ENCODE measurements at regions not wholly inside any gene's neighbourhood (a gene's known extent, or its start where the extent isn't known, plus 50 kb on each side); places are given as distances from the start of the nearest gene placed in this dataset.

DNA sequence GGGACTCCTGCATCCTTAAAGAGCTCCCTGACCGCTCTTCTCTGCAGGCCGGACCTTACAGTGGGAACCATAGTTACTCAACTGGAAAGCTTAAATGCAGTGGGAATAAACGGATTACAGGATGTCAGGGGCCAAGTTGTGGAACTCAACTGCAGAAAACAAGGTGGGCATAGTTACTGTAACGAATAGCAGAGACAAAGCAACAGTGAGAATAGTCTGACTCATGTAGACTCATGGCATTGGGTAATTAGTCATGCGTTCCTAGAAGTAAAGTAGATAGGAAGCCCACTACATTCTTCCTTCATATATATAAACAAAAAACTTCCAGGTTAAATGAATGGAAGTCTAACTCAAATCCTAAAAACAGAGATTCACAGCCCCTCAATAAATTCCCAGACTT lies 95.5 kb upstream of the CHRNA7 start:
- no peak overlapping the region for H3K14ac ChIP-seq (ENCODE audit: low read length)
- no peak overlapping the region for H2BK12ac ChIP-seq (ENCODE audit: low read length)
- H3K4me1 ChIP-seq (ENCODE audit: control insufficient read depth in 2 of 2, insufficient read depth in 1 of 2, low read depth in 1 of 2, low read length in 2 of 2), result no peaks in the 10 kb centered on the region
- H3K36me3 ChIP-seq (replicated peaks in 1 of 2; ENCODE audit: control insufficient read depth in 2 of 2, insufficient read depth in 2 of 2, low read length in 2 of 2), result no peaks in the 10 kb centered on the region
- no peak overlapping the region for H3K9ac ChIP-seq (ENCODE audit: low read depth, low read length, poor library complexity)
- H3K79me1 ChIP-seq (ENCODE audit: low read depth, low read length), result no peaks in the 10 kb centered on the region
- no peak overlapping the region for H3K23ac ChIP-seq (ENCODE audit: low read depth, low read length, poor library complexity)
- no peak overlapping the region for H2AFZ ChIP-seq (ENCODE audit: low read length)
- no peak overlapping the region for H3K18ac ChIP-seq (ENCODE audit: low read length)
- no peaks in the 10 kb centered on the region for H3K27me3 ChIP-seq (ENCODE audit: control insufficient read depth in 3 of 3, insufficient read depth in 3 of 3, low read depth in 1 of 3, low read length in 3 of 3)
- no peaks in the 10 kb centered on the region for H3K9me3 ChIP-seq (replicated peaks in 1 of 2; ENCODE audit: control insufficient read depth in 2 of 2, insufficient read depth in 1 of 2, low read depth in 1 of 2, low read length in 2 of 2)
- H3K4ac ChIP-seq (ENCODE audit: low read length), result no peak overlapping the region
- no peak overlapping the region for H2BK120ac ChIP-seq (ENCODE audit: low read depth, low read length)
- no peak overlapping the region for H2BK5ac ChIP-seq (ENCODE audit: low read length)
- no peak overlapping the region for H3K4me3 ChIP-seq (ENCODE audit: low read length in 2 of 2)
- WGBS, 2 donors (ENCODE audit: extremely low coverage in 2 of 2, insufficient read length in 2 of 2, insufficient replicate concordance in 1 of 2), result no CpG with 5 or more reads among the region's 5 CpGs
- H2BK15ac ChIP-seq (ENCODE audit: low read length), result no peak overlapping the region
- no peak overlapping the region for H4K91ac ChIP-seq (ENCODE audit: low read depth, low read length, poor library complexity)
- H3K4me2 ChIP-seq (ENCODE audit: insufficient read depth, low read length, poor library complexity, severe bottlenecking), result no peak overlapping the region
- no peak overlapping the region for H4K8ac ChIP-seq (ENCODE audit: low read depth, low read length)
- no peak overlapping the region for H2AK5ac ChIP-seq (ENCODE audit: low read depth, low read length)
- no peak overlapping the region for H3K27ac ChIP-seq (replicated peaks; ENCODE audit: low read length)
- no peak for DNase-seq (ENCODE audit: low spot score)

DNA sequence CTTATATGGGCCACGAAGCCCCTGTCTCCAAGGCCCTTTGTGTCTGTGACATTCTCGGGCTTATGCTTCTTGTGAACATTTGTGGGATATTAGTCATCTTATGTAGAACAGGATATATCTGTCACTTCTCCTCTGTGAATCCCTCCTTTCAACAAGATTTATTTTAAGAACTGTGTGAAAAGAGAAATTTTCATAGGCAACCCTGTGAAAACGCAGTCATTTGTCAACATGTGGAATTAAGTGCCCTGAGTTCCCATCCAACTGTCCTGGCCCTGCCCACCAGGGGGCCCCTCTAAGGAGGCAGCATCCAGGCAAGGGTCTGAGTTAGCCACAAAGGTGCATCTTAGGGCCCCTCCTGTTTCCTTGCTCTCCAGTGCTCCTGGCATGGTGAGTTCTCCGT lies 76.8 kb upstream of the CHRNA7 start:
- no peak overlapping the region for H2BK15ac ChIP-seq (ENCODE audit: low read length)
- DNase-seq (ENCODE audit: low spot score), result no peak

DNA sequence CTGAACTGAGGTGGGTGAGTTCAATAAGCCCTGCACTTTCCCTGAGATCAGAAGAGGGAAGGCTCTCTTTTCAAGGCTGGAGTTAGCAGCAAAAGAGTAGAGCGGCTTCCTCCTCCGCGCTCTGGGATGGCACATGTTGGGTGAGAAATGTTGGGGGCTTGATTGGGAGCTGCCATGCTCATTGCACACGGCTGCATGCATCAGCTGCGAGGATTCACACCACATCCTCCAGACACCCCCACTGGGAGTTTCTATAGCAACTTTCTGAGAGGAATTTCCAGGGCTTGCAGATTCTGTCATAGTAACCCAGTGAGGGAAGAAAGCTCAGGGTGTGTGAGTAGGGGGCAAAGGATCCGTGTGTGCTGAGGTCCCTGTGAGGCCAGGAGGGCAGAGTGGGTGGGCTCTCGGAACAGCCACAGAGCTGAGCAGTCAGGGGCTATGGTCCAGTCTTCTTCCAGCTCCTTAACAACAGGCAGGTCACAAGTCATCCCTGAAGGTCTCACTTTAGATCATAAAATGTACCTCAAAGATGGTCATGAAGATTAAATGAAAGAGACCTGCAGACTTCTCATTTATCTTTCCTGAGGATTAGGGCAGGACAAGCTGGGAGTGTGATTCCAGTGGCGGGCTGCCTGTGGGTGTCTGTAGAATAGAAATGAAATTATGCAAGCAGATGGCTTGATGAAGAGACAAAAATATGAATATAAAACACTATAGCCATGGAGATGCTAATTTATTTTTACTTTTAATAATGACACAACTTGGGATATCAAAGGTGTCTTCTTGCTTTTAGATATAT lies 75.7 kb upstream of the CHRNA7 start:
- Histone ChIP-seq H3K9me3 (replicated peaks in 1 of 2; ENCODE audit: control insufficient read depth in 2 of 2, insufficient read depth in 1 of 2, low read depth in 1 of 2, low read length in 2 of 2) (peaks cover 0 to 7% of the 10 kb centered on the region in 2 donors), H3K4me2 (ENCODE audit: insufficient read depth, low read length, poor library complexity, severe bottlenecking) (no peak overlapping the region), H3K79me1 (ENCODE audit: low read depth, low read length) (no peaks in the 10 kb centered on the region), H2BK15ac (ENCODE audit: low read length) (no peak overlapping the region), H2BK12ac (ENCODE audit: low read length) (no peak overlapping the region), H2AK5ac (ENCODE audit: low read depth, low read length) (no peak overlapping the region), H3K9ac (ENCODE audit: low read depth, low read length, poor library complexity) (no peak overlapping the region), H3K18ac (ENCODE audit: low read length) (no peak overlapping the region), H2BK5ac (ENCODE audit: low read length) (no peak overlapping the region), H3K36me3 (replicated peaks in 1 of 2; ENCODE audit: control insufficient read depth in 2 of 2, insufficient read depth in 2 of 2, low read length in 2 of 2) (no peaks in the 10 kb centered on the region), H4K8ac (ENCODE audit: low read depth, low read length) (no peak overlapping the region), H4K91ac (ENCODE audit: low read depth, low read length, poor library complexity) (no peak overlapping the region), H2BK120ac (ENCODE audit: low read depth, low read length) (no peak overlapping the region), H3K4me3 (ENCODE audit: low read length in 2 of 2) (no peak overlapping the region), H3K4ac (ENCODE audit: low read length) (no peak overlapping the region), H3K23ac (ENCODE audit: low read depth, low read length, poor library complexity) (no peak overlapping the region), H3K27me3 (ENCODE audit: control insufficient read depth in 3 of 3, insufficient read depth in 3 of 3, low read depth in 1 of 3, low read length in 3 of 3) (no peaks in the 10 kb centered on the region), H3K27ac (replicated peaks; ENCODE audit: low read length) (no peak overlapping the region), H3K4me1 (ENCODE audit: control insufficient read depth in 2 of 2, insufficient read depth in 1 of 2, low read depth in 1 of 2, low read length in 2 of 2) (no peaks in the 10 kb centered on the region), H2AFZ (ENCODE audit: low read length) (no peak overlapping the region), H3K14ac (ENCODE audit: low read length) (no peak overlapping the region)
- WGBS, 2 donors (ENCODE audit: extremely low coverage in 2 of 2, insufficient read length in 2 of 2, insufficient replicate concordance in 1 of 2), result no CpG with 5 or more reads among the region's 8 CpGs
- no peak for DNase-seq (ENCODE audit: low spot score)

More for the DNA sequence above, 76.8 kb upstream of the CHRNA7 start:
- H3K4me3 ChIP-seq (ENCODE audit: low read length in 2 of 2), result no peak overlapping the region
- H3K79me1 ChIP-seq (ENCODE audit: low read depth, low read length), result no peaks in the 10 kb centered on the region
- H3K4me1 ChIP-seq (ENCODE audit: control insufficient read depth in 2 of 2, insufficient read depth in 1 of 2, low read depth in 1 of 2, low read length in 2 of 2), result no peaks in the 10 kb centered on the region
- H3K4ac ChIP-seq (ENCODE audit: low read length), result no peak overlapping the region
- H3K27me3 ChIP-seq (ENCODE audit: control insufficient read depth in 3 of 3, insufficient read depth in 3 of 3, low read depth in 1 of 3, low read length in 3 of 3), result no peaks in the 10 kb centered on the region
- H2BK5ac ChIP-seq (ENCODE audit: low read length), result no peak overlapping the region
- H3K18ac ChIP-seq (ENCODE audit: low read length), result no peak overlapping the region
- whole genome bisulfite sequencing, 2 donors (ENCODE audit: extremely low coverage in 2 of 2, insufficient read length in 2 of 2, insufficient replicate concordance in 1 of 2), result no CpG with 5 or more reads among the region's 4 CpGs
- no peak overlapping the region for H3K23ac ChIP-seq (ENCODE audit: low read depth, low read length, poor library complexity)
- H3K4me2 ChIP-seq (ENCODE audit: insufficient read depth, low read length, poor library complexity, severe bottlenecking), result no peak overlapping the region
- H4K91ac ChIP-seq (ENCODE audit: low read depth, low read length, poor library complexity), result no peak overlapping the region
- no peak overlapping the region for H2BK120ac ChIP-seq (ENCODE audit: low read depth, low read length)
- no peak overlapping the region for H2AFZ ChIP-seq (ENCODE audit: low read length)
- no peak overlapping the region for H3K27ac ChIP-seq (replicated peaks; ENCODE audit: low read length)
- no peaks in the 10 kb centered on the region for H3K36me3 ChIP-seq (replicated peaks in 1 of 2; ENCODE audit: control insufficient read depth in 2 of 2, insufficient read depth in 2 of 2, low read length in 2 of 2)
- peaks cover 0 to 7% of the 10 kb centered on the region in 2 donors for H3K9me3 ChIP-seq (replicated peaks in 1 of 2; ENCODE audit: control insufficient read depth in 2 of 2, insufficient read depth in 1 of 2, low read depth in 1 of 2, low read length in 2 of 2)
- H3K14ac ChIP-seq (ENCODE audit: low read length), result no peak overlapping the region
- no peak overlapping the region for H4K8ac ChIP-seq (ENCODE audit: low read depth, low read length)
- H2AK5ac ChIP-seq (ENCODE audit: low read depth, low read length), result no peak overlapping the region
- H2BK12ac ChIP-seq (ENCODE audit: low read length), result no peak overlapping the region
- no peak overlapping the region for H3K9ac ChIP-seq (ENCODE audit: low read depth, low read length, poor library complexity)

GRCh38 chr15:31955734-31956133 lies 74.6 kb upstream of the CHRNA7 start:
- Histone ChIP-seq H3K9me3 (replicated peaks in 1 of 2; ENCODE audit: control insufficient read depth in 2 of 2, insufficient read depth in 1 of 2, low read depth in 1 of 2, low read length in 2 of 2) (peaks cover 0 to 7% of the 10 kb centered on the region in 2 donors), H3K14ac (ENCODE audit: low read length) (no peak overlapping the region), H2BK12ac (ENCODE audit: low read length) (no peak overlapping the region), H3K9ac (ENCODE audit: low read depth, low read length, poor library complexity) (no peak overlapping the region), H3K4me2 (ENCODE audit: insufficient read depth, low read length, poor library complexity, severe bottlenecking) (no peak overlapping the region), H3K79me1 (ENCODE audit: low read depth, low read length) (no peaks in the 10 kb centered on the region), H3K23ac (ENCODE audit: low read depth, low read length, poor library complexity) (no peak overlapping the region), H2AFZ (ENCODE audit: low read length) (no peak overlapping the region), H3K27ac (replicated peaks; ENCODE audit: low read length) (no peak overlapping the region), H3K27me3 (ENCODE audit: control insufficient read depth in 3 of 3, insufficient read depth in 3 of 3, low read depth in 1 of 3, low read length in 3 of 3) (no peaks in the 10 kb centered on the region), H3K4me1 (ENCODE audit: control insufficient read depth in 2 of 2, insufficient read depth in 1 of 2, low read depth in 1 of 2, low read length in 2 of 2) (no peaks in the 10 kb centered on the region), H4K8ac (ENCODE audit: low read depth, low read length) (no peak overlapping the region), H3K36me3 (replicated peaks in 1 of 2; ENCODE audit: control insufficient read depth in 2 of 2, insufficient read depth in 2 of 2, low read length in 2 of 2) (no peaks in the 10 kb centered on the region), H2BK120ac (ENCODE audit: low read depth, low read length) (no peak overlapping the region), H2BK15ac (ENCODE audit: low read length) (no peak overlapping the region), H2BK5ac (ENCODE audit: low read length) (no peak overlapping the region), H2AK5ac (ENCODE audit: low read depth, low read length) (no peak overlapping the region), H4K91ac (ENCODE audit: low read depth, low read length, poor library complexity) (no peak overlapping the region), H3K4ac (ENCODE audit: low read length) (no peak overlapping the region), H3K4me3 (ENCODE audit: low read length in 2 of 2) (no peak overlapping the region), H3K18ac (ENCODE audit: low read length) (no peak overlapping the region)
- DNase-seq (ENCODE audit: low spot score), result no peak
- no CpG with 5 or more reads among the region's 1 CpG for WGBS, 2 donors (ENCODE audit: extremely low coverage in 2 of 2, insufficient read length in 2 of 2, insufficient replicate concordance in 1 of 2)
